K562 (cell line): ENCODE measurements at regions not wholly inside any gene's neighbourhood (a gene's known extent, or its start where the extent isn't known, plus 50 kb on each side); places are given as distances from the start of the nearest gene placed in this dataset.

Source experiments
- ATAC-seq: fragments of 200-7000 bp; cut with Tn5 transposase; 3 replicates; pipeline ENCODE4 v1.9.1; 2020; ENCODE audit warnings: moderate library complexity
- BruUV-seq: library from RNA; stranded (reverse); fragments of 400-500 nt; replicated peaks from 2 replicates; lab custom pipeline; 2021; lab: Mats Ljungman, UMichigan
- CTCF ChIA-PET: fragments of 300-600 bp; formaldehyde crosslinking; extraction: SDS; loops from one replicate; lab custom pipeline; 2021; ENCODE audit warnings: low intra/inter-chr PET ratio; lab: Yijun Ruan, JAX
- POLR2A ChIA-PET: fragments of 300-600, 350-650 bp; sonication (Branson Sonifier 250); formaldehyde crosslinking; extraction: SDS; loops from one replicate; lab custom pipeline; 2021; ENCODE audit warnings: antibody characterized with exemption, inconsistent platforms; lab: Yijun Ruan, JAX
- DNase-seq, 4 experiments: peaks; one replicate each; pipeline versions ENCODE4 v3.0.0 to v3.0.0-alpha.2; 2011 to 2018; ENCODE audit warnings: low spot score in 3 of 4, mixed read lengths in 3 of 4; ENCODE audit errors: extremely low read depth in 1 of 4
- FAIRE-seq: peaks from 2 replicates; lab custom pipeline; 2011; peaks lifted over from hg19 to GRCh38; lab: Jason Lieb, UNC
- H2AFZ ChIP-seq: 2 replicates; pipeline ENCODE4 v1.6.0; 2011; ENCODE audit warnings: low read depth, low read length, control low read depth, inconsistent platforms
- H3K27ac ChIP-seq: fragments of 200-600 bp; 3 replicates; pipeline ENCODE4 v1.8.0; 2011; ENCODE audit warnings: low read depth, mild to moderate bottlenecking, control low read depth, inconsistent platforms, low read length, moderate library complexity, mixed read lengths; ENCODE audit errors: extremely low read depth
- H3K27me3 ChIP-seq, 2 experiments: fragments of 300-600 bp in 1 of 2; 2 replicates in 1 of 2; 3 replicates in 1 of 2; pipeline versions ENCODE4 v1.6.0 to v1.8.0; 2011; ENCODE audit warnings: inconsistent platforms in 2 of 2, low read length in 2 of 2, mild to moderate bottlenecking in 1 of 2, mixed read lengths in 1 of 2, moderate library complexity in 1 of 2; ENCODE audit not compliant: control insufficient read depth in 2 of 2, insufficient read depth in 2 of 2
- H3K36me3 ChIP-seq: fragments of 300-600 bp; 3 replicates; pipeline ENCODE4 v1.8.0; 2011; ENCODE audit warnings: mild to moderate bottlenecking, low read length, inconsistent platforms; ENCODE audit not compliant: control insufficient read depth, insufficient read depth
- H3K4me1 ChIP-seq, 2 experiments: fragments of 200-600 bp in 1 of 2; replicated peaks in 1 of 2; 2 replicates in 1 of 2; 3 replicates in 1 of 2; pipeline versions ENCODE4 v1.5.1 to v1.8.0; 2011; ENCODE audit warnings: inconsistent platforms in 2 of 2, low read length in 2 of 2, mild to moderate bottlenecking in 1 of 2, mixed read lengths in 1 of 2, moderate library complexity in 1 of 2; ENCODE audit not compliant: control insufficient read depth in 2 of 2, insufficient read depth in 2 of 2
- H3K4me2 ChIP-seq: 2 replicates; pipeline ENCODE4 v1.6.1; 2011; ENCODE audit warnings: low read length, control low read depth, inconsistent platforms, mixed read lengths; ENCODE audit not compliant: insufficient read depth
- H3K4me3 ChIP-seq: fragments of 200-600 bp; sonication (generic), shearing (Covaris generic); 2 replicates; pipeline ENCODE4 v1.5.1; 2016; ENCODE audit warnings: control low read depth, inconsistent platforms
- H3K79me2 ChIP-seq: fragments of 200-600 bp; 3 replicates; pipeline ENCODE4 v1.8.0; 2011; ENCODE audit warnings: low read length, inconsistent platforms; ENCODE audit not compliant: control insufficient read depth, insufficient read depth
- H3K9ac ChIP-seq, 2 experiments: 2 replicates each; pipeline versions ENCODE4 v1.6.0 to v1.6.1; 2011; ENCODE audit warnings: low read depth in 2 of 2, low read length in 2 of 2, control low read depth in 1 of 2, inconsistent platforms in 1 of 2, mild to moderate bottlenecking in 1 of 2, mixed read lengths in 1 of 2; ENCODE audit not compliant: insufficient read depth in 1 of 2
- H3K9me1 ChIP-seq: one replicate; pipeline ENCODE4 v1.6.0; 2011; ENCODE audit warnings: inconsistent platforms, mild to moderate bottlenecking, low read length, moderate library complexity; ENCODE audit not compliant: control insufficient read depth, insufficient read depth
- H3K9me3 ChIP-seq: replicated peaks from 2 replicates; pipeline ENCODE4 v1.5.1; 2011; ENCODE audit warnings: low read depth, low read length, inconsistent platforms; ENCODE audit not compliant: control insufficient read depth, insufficient read depth
- H4K20me1 ChIP-seq: replicated peaks from 2 replicates; pipeline ENCODE4 v1.6.1; 2011; ENCODE audit warnings: low read length, inconsistent platforms, mixed read lengths; ENCODE audit not compliant: control insufficient read depth, insufficient read depth
- CLOCK ChIP-seq: fragments of 250-450 bp; sonication (Bioruptor Pico); IDR thresholded peaks from 2 replicates; pipeline ENCODE4 v1.4.0; 2020; ENCODE audit warnings: mild to moderate bottlenecking, moderate library complexity, borderline replicate concordance
- CREB3 ChIP-seq: fragments of 450-650 bp; conservative IDR thresholded peaks from 2 replicates; pipeline ENCODE4 v1.6.1; 2016; ENCODE audit warnings: missing genetic modification characterization, low read depth, mild to moderate bottlenecking, missing compliant biosample characterization, moderate library complexity
- DACH1 ChIP-seq: fragments of 450-650 bp; IDR thresholded peaks from 2 replicates; pipeline ENCODE4 v1.6.1; 2018; ENCODE audit not compliant: partially characterized antibody
- ETV6 ChIP-seq, 3 experiments: fragments of 150-350 bp in 1 of 3; sonication (generic) in 1 of 3; formaldehyde crosslinking in 1 of 3; IDR thresholded peaks; 2 replicates each; pipeline versions ENCODE4 v1.6.1 to v1.8.0; 2014 to 2022; ENCODE audit warnings: borderline replicate concordance in 2 of 3, low read depth in 2 of 3, antibody characterized with exemption in 1 of 3, low read length in 1 of 3, mild to moderate bottlenecking in 1 of 3, missing genetic modification reagents in 1 of 3
- HINFP ChIP-seq: fragments of 450-650 bp; conservative IDR thresholded peaks from 2 replicates; pipeline ENCODE4 v1.6.1; 2016; ENCODE audit warnings: missing genetic modification characterization, low read depth, mild to moderate bottlenecking, control low read depth, missing compliant biosample characterization
- NFYB ChIP-seq: IDR thresholded peaks from 2 replicates; pipeline ENCODE4 v1.6.1; 2011; ENCODE audit warnings: mild to moderate bottlenecking, moderate library complexity; ENCODE audit not compliant: insufficient read length; ENCODE audit errors: extremely low read depth
- NUFIP1 ChIP-seq: fragments of 450-650 bp; IDR thresholded peaks from 2 replicates; pipeline ENCODE4 v1.6.1; 2018; ENCODE audit not compliant: partially characterized antibody
- SMAD1 ChIP-seq: fragments of 150-350 bp; IDR thresholded peaks from 2 replicates; pipeline ENCODE4 v1.6.1; 2014; ENCODE audit warnings: low read length, low read depth; ENCODE audit not compliant: partially characterized antibody
- SMARCE1 ChIP-seq: fragments of 450-650 bp; IDR thresholded peaks from 2 replicates; pipeline ENCODE4 v1.7.1; 2016; ENCODE audit warnings: mild to moderate bottlenecking
- TOE1 ChIP-seq, 2 experiments: fragments of 450-650 bp in 1 of 2; sonication (generic) in 1 of 2; formaldehyde crosslinking in 1 of 2; IDR thresholded peaks; 2 replicates each; pipeline versions ENCODE4 v1.7.1 to v1.8.0; 2016 to 2022; ENCODE audit warnings: borderline replicate concordance in 2 of 2, mild to moderate bottlenecking in 2 of 2, antibody characterized with exemption in 1 of 2, inconsistent platforms in 1 of 2, low read depth in 1 of 2, missing genetic modification reagents in 1 of 2, moderate library complexity in 1 of 2
- ZNF212 ChIP-seq: fragments of 450-650 bp; formaldehyde crosslinking; IDR thresholded peaks from 2 replicates; pipeline ENCODE4 v1.4.0; 2020; ENCODE audit warnings: mild to moderate bottlenecking
- ZNF77 ChIP-seq: fragments of 250-450 bp; sonication (Bioruptor Pico); IDR thresholded peaks from 2 replicates; pipeline ENCODE4 v1.5.0; 2020
- WGBS: fragments of 100-300 bp; shearing (Covaris generic); methylation state at CpG from one replicate; pipeline ENCODE4 v1.1.6; 2016; ENCODE audit warnings: low coverage, mixed read lengths; ENCODE audit not compliant: insufficient coverage; ENCODE audit errors: missing lambda C conversion rate; 5-methylcytosine and 5-hydroxymethylcytosine counted together
- in situ Hi-C: fragments of 300-500 bp; cut with MboI; formaldehyde crosslinking; loops from 4 replicates; pipeline ENCODE4 v1.15.0; 2018; ENCODE audit warnings: inconsistent platforms, mixed read lengths
- intact Hi-C: fragments of 100-400 bp; cut with micrococcal nuclease; formaldehyde crosslinking; loops from 2 replicates; pipeline ENCODE4 v1.14.2; 2022

- POLR2A ChIA-PET = no interaction called here
- H3K9ac ChIP-seq = no peak overlapping the region
- intact Hi-C loops (no loop called here), in situ Hi-C loops (no loop called here)
- no peaks in the 10 kb centered on the region for H3K79me2 ChIP-seq
- no peaks in the 10 kb centered on the region for H3K9me3 ChIP-seq
- FAIRE-seq = no peak
- BruUV-seq = no TSS peak
- H3K27me3 ChIP-seq = no peaks in the 10 kb centered on the region
- no peak overlapping the region for H3K4me2 ChIP-seq
- H3K9me1 ChIP-seq = no peaks in the 10 kb centered on the region
- no peak for ATAC-seq
- no peak for DNase-seq
- no peaks in the 10 kb centered on the region for H3K36me3 ChIP-seq
- H2AFZ ChIP-seq = no peak overlapping the region
- 0% methylated on average over 2 of the region's 2 CpGs for WGBS
- no peaks in the 10 kb centered on the region for H4K20me1 ChIP-seq
- H3K27ac ChIP-seq = no peak overlapping the region
- CTCF ChIA-PET = no interaction called here
- H3K4me3 ChIP-seq = no peak overlapping the region
- H3K4me1 ChIP-seq = no peaks in the 10 kb centered on the region
- TF ChIP-seq CLOCK = no peak
- no peak for TF ChIP-seq ETV6 (IDR thresholded peaks at IDR 0.05; ENCODE audit: borderline replicate concordance in 1 of 2, low read depth in 2 of 2, low read length in 1 of 2)
- no peak for TF ChIP-seq ETV6 (CRISPR knock-in tag; IDR thresholded peaks at IDR 0.05; ENCODE audit: borderline replicate concordance)
- no peak for TF ChIP-seq ZNF212 (CRISPR knock-in tag)
- TF ChIP-seq HINFP (tag) = no peak
- TF ChIP-seq TOE1 (IDR thresholded peaks at IDR 0.05; ENCODE audit: borderline replicate concordance) = no peak
- TF ChIP-seq TOE1 (CRISPR knock-in tag; IDR thresholded peaks at IDR 0.05; ENCODE audit: borderline replicate concordance, low read depth) = no peak
- TF ChIP-seq NUFIP1 = no peak
- TF ChIP-seq SMAD1 = no peak
- no peak for TF ChIP-seq CREB3 (tag)
- no peak for TF ChIP-seq NFYB
- no peak for TF ChIP-seq SMARCE1
- TF ChIP-seq ZNF77 (CRISPR knock-in tag) = no peak
- TF ChIP-seq DACH1 = no peak
Measured at GRCh38 chr2:146317959-146318358, 1526.9 kb upstream of the ACVR2A start.
